GM12878 (cell line): ENCODE measurements at regions not wholly inside any gene's neighbourhood (a gene's known extent, or its start where the extent isn't known, plus 50 kb on each side); places are given as distances from the start of the nearest gene placed in this dataset.

Experiments used
- ATAC-seq: fragments of 200-7000 bp; cut with Tn5 transposase; 3 replicates; pipeline ENCODE4 v1.9.1; 2020; ENCODE audit warnings: mild to moderate bottlenecking, moderate library complexity
- BruUV-seq: library from RNA; stranded (reverse); fragments of 400-500 nt; replicated peaks from 2 replicates; lab custom pipeline; 2021; lab: Mats Ljungman, UMichigan
- CTCF ChIA-PET: fragments of 300-600 bp; sonication (Branson Sonifier 250); formaldehyde crosslinking; extraction: SDS; loops from one replicate; lab custom pipeline; 2021; ENCODE audit warnings: inconsistent platforms; lab: Yijun Ruan, JAX
- POLR2A ChIA-PET: fragments of 350-600 bp; formaldehyde crosslinking; extraction: SDS; loops from one replicate; lab custom pipeline; 2021; ENCODE audit warnings: inconsistent platforms; lab: Charles Lee
- RAD21 ChIA-PET: fragments of 300-600 bp; sonication (Branson Sonifier 250); formaldehyde crosslinking; loops from one replicate; lab custom pipeline; 2023; ENCODE audit warnings: antibody characterized with exemption; ENCODE audit not compliant: unreplicated experiment; lab: Charles Lee
- SMC1A ChIA-PET: fragments of 300-600 bp; sonication (Branson Sonifier 250); formaldehyde crosslinking; loops from one replicate; lab custom pipeline; 2023; ENCODE audit not compliant: unreplicated experiment, uncharacterized antibody; lab: Charles Lee
- DNase-seq: peaks from one replicate; pipeline ENCODE4 v3.0.0-alpha.2; 2011; ENCODE audit warnings: low read depth, low spot score
- FAIRE-seq: peaks from 3 replicates; lab custom pipeline; 2011; peaks lifted over from hg19 to GRCh38; lab: Jason Lieb, UNC
- H2AFZ ChIP-seq: 2 replicates; pipeline ENCODE4 v1.6.0; 2011; ENCODE audit warnings: low read depth, low read length, control low read depth; ENCODE audit not compliant: control insufficient read depth
- H3K27ac ChIP-seq: 2 replicates; pipeline ENCODE4 v1.5.1; 2011; ENCODE audit warnings: control low read depth; ENCODE audit not compliant: control insufficient read depth, insufficient read depth
- H3K27me3 ChIP-seq, 2 experiments: replicated peaks in 1 of 2; 2 replicates each; pipeline versions ENCODE4 v1.6.0 to v1.6.1; 2011; ENCODE audit warnings: low read length in 1 of 2; ENCODE audit not compliant: control insufficient read depth in 2 of 2, insufficient read depth in 2 of 2
- H3K36me3 ChIP-seq, 2 experiments: 2 replicates each; pipeline ENCODE4 v1.5.1; 2011; ENCODE audit warnings: low read length in 1 of 2; ENCODE audit not compliant: control insufficient read depth in 2 of 2, insufficient read depth in 2 of 2
- H3K4me1 ChIP-seq: 2 replicates; pipeline ENCODE4 v1.6.1; 2011; ENCODE audit warnings: mild to moderate bottlenecking, low read length, moderate library complexity, mixed read lengths; ENCODE audit not compliant: control insufficient read depth, insufficient read depth
- H3K4me2 ChIP-seq: 2 replicates; pipeline ENCODE4 v1.6.0; 2011; ENCODE audit warnings: control low read depth; ENCODE audit not compliant: control insufficient read depth, insufficient read depth
- H3K4me3 ChIP-seq: fragments of 200-600 bp; sonication (generic); 2 replicates; pipeline ENCODE4 v1.5.1; 2016
- H3K79me2 ChIP-seq: 2 replicates; pipeline ENCODE4 v1.6.0; 2011; ENCODE audit warnings: low read length; ENCODE audit not compliant: control insufficient read depth, insufficient read depth
- H3K9ac ChIP-seq: 2 replicates; pipeline ENCODE4 v1.8.0; 2011; ENCODE audit warnings: low read length, control low read depth, mixed read lengths; ENCODE audit not compliant: control insufficient read depth, insufficient read depth
- H3K9me3 ChIP-seq: replicated peaks from 3 replicates; pipeline ENCODE4 v1.5.1; 2011; ENCODE audit warnings: mild to moderate bottlenecking, low read length; ENCODE audit not compliant: control insufficient read depth, insufficient read depth
- H4K20me1 ChIP-seq: 2 replicates; pipeline ENCODE4 v1.6.0; 2011; ENCODE audit not compliant: control insufficient read depth, insufficient read depth
- BHLHE40 ChIP-seq, 2 experiments: fragments of 450-650 bp in 1 of 2; IDR thresholded peaks; 2 replicates each; pipeline ENCODE4 v1.6.1; 2011 to 2017; ENCODE audit warnings: low read depth in 2 of 2, borderline replicate concordance in 1 of 2, improper control_type of control experiment in 1 of 2, low read length in 1 of 2, mild to moderate bottlenecking in 1 of 2
- IKZF2 ChIP-seq, 2 experiments: fragments of 450-650 bp; IDR thresholded peaks; 2 replicates each; pipeline ENCODE4 v1.6.1; 2017; ENCODE audit warnings: mild to moderate bottlenecking in 2 of 2, moderate library complexity in 2 of 2
- JUND ChIP-seq: IDR thresholded peaks from 2 replicates; pipeline ENCODE4 v1.6.1; 2012; ENCODE audit warnings: low read depth, mild to moderate bottlenecking, low read length, improper control_type of control experiment, moderate library complexity
- MXI1 ChIP-seq: fragments of 150-350 bp; IDR thresholded peaks from 2 replicates; pipeline ENCODE4 v1.6.1; 2011; ENCODE audit warnings: low read depth, mild to moderate bottlenecking, inconsistent platforms, low read length, improper control_type of control experiment
- PKNOX1 ChIP-seq: fragments of 450-650 bp; IDR thresholded peaks from 2 replicates; pipeline ENCODE4 v1.6.1; 2016; ENCODE audit warnings: mild to moderate bottlenecking
- POLR2AphosphoS2 ChIP-seq: IDR thresholded peaks from 2 replicates; pipeline ENCODE4 v1.6.1; 2011; ENCODE audit warnings: low read depth, mild to moderate bottlenecking, low read length, improper control_type of control experiment, moderate library complexity
- PRDM15 ChIP-seq: fragments of 450-650 bp; formaldehyde crosslinking; IDR thresholded peaks from 2 replicates; pipeline ENCODE4 v1.4.0; 2020; ENCODE audit warnings: mild to moderate bottlenecking, moderate library complexity
- ZNF274 ChIP-seq: IDR thresholded peaks from one replicate; pipeline ENCODE4 v1.8.0; 2011; ENCODE audit not compliant: insufficient read length, insufficient read depth
- WGBS: methylation state at CpG from one replicate; pipeline ENCODE4 v1.1.6; 2016; ENCODE audit warnings: low lambda C conversion rate; ENCODE audit not compliant: insufficient replicate concordance, insufficient coverage; ENCODE audit errors: missing lambda C conversion rate; 5-methylcytosine and 5-hydroxymethylcytosine counted together
- in situ Hi-C: fragments of 300-500 bp; cut with MboI; formaldehyde crosslinking; loops from 9 replicates; pipeline ENCODE4 v1.14.3; 2018; ENCODE audit warnings: mixed read lengths
- intact Hi-C: fragments of 100-400 bp; cut with micrococcal nuclease; formaldehyde crosslinking; loops from one replicate; pipeline ENCODE4 v1.14.2; 2022; ENCODE audit not compliant: unreplicated experiment
- TF ChIP-seq, protein P1 (sequence below): IDR thresholded peaks from 2 replicates; pipeline ENCODE4 v1.6.1; 2011; ENCODE audit warnings: borderline replicate concordance, low read depth, mild to moderate bottlenecking, moderate library complexity, mixed read lengths, low read length; ENCODE audit not compliant: insufficient read depth; ENCODE audit errors: extremely low read length

GRCh38 chr4:38347251-38347650 is 316.7 kb upstream of the KLF3 start:
- H3K27ac ChIP-seq = no peak overlapping the region
- CTCF ChIA-PET = no interaction called here
- DNase-seq (no peak), ATAC-seq (no peak), FAIRE-seq (no peak)
- in situ Hi-C loops (no loop called here), intact Hi-C loops (no loop called here)
- SMC1A ChIA-PET = interaction anchor here (0.7 to 1.0 kb wide), 2 partner anchors 9 to 329 kb away, joined by 3 read pairs; no protein-coding TSS in a partner anchor
- no TSS peak for BruUV-seq
- WGBS = 37% methylated on average over 3 of the region's 3 CpGs
- H3K9ac ChIP-seq = no peak overlapping the region
- H3K4me2 ChIP-seq = no peak overlapping the region
- no peak overlapping the region for H2AFZ ChIP-seq
- H3K4me1 ChIP-seq = no peaks in the 10 kb centered on the region
- H4K20me1 ChIP-seq = no peaks in the 10 kb centered on the region
- no peaks in the 10 kb centered on the region for H3K79me2 ChIP-seq
- peaks cover 1% of the 10 kb centered on the region; the same call in 2 of the 3 replicates for H3K9me3 ChIP-seq
- POLR2A ChIA-PET = no interaction called here
- no peak overlapping the region for H3K4me3 ChIP-seq
- TF ChIP-seq PKNOX1 (no peak), BHLHE40 (IDR thresholded peaks at IDR 0.05; ENCODE audit: borderline replicate concordance in 1 of 2, low read depth in 2 of 2, low read length in 1 of 2) (no peak), MXI1 (no peak), ZNF274 (no peak), IKZF2 (IDR thresholded peaks at IDR 0.05) (no peak), JUND (no peak), PRDM15 (CRISPR knock-in tag) (no peak), POLR2AphosphoS2 (no peak)
- TF ChIP-seq, protein P1, sequence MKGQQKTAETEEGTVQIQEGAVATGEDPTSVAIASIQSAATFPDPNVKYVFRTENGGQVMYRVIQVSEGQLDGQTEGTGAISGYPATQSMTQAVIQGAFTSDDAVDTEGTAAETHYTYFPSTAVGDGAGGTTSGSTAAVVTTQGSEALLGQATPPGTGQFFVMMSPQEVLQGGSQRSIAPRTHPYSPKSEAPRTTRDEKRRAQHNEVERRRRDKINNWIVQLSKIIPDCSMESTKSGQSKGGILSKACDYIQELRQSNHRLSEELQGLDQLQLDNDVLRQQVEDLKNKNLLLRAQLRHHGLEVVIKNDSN = no peak
- H3K27me3 ChIP-seq = no peaks in the 10 kb centered on the region
- RAD21 ChIA-PET = no interaction called here
- no peaks in the 10 kb centered on the region for H3K36me3 ChIP-seq
